Sigmoid colon (tissue), 6 donors: ENCODE measurements at regions not wholly inside any gene's neighbourhood (a gene's known extent, or its start where the extent isn't known, plus 50 kb on each side); places are given as distances from the start of the nearest gene placed in this dataset.

ENCODE experiments used
- DNase-seq: peaks from one replicate; pipeline ENCODE4 v3.0.0-alpha.2; 2019
- H3K27ac ChIP-seq, 4 donors: fragments of 200-600 bp; sonication (generic); one replicate each; pipeline ENCODE4 v1.5.1; 2016 to 2019; ENCODE audit warnings: mild to moderate bottlenecking in 1 of 4
- H3K27me3 ChIP-seq, 3 donors: fragments of 200-600 bp; sonication (generic); one replicate each; pipeline ENCODE4 v1.5.1; 2019; ENCODE audit warnings: mild to moderate bottlenecking in 1 of 3
- H3K36me3 ChIP-seq, 4 donors: fragments of 200-600 bp; sonication (generic); one replicate each; pipeline ENCODE4 v1.5.1; 2016 to 2019
- H3K4me1 ChIP-seq, 4 donors: fragments of 200-600 bp; sonication (generic); one replicate each; pipeline ENCODE4 v1.5.1; 2017 to 2019
- H3K4me3 ChIP-seq, 4 donors: fragments of 200-600 bp; sonication (generic); one replicate each; pipeline ENCODE4 v1.5.1; 2017 to 2019; ENCODE audit warnings: mild to moderate bottlenecking in 2 of 4, moderate library complexity in 1 of 4
- H3K9me3 ChIP-seq, 4 donors: fragments of 200-600 bp in 3 of 4; sonication (generic) in 3 of 4; one replicate each; pipeline versions ENCODE4 v1.5.1 to v1.6.1; 2013 to 2019
- EP300 ChIP-seq, 4 donors: sonication (generic); formaldehyde crosslinking; IDR thresholded peaks; one replicate each; pipeline ENCODE4 v1.6.1; 2017; ENCODE audit warnings: antibody characterized with exemption in 4 of 4
- POLR2A ChIP-seq, 2 donors: fragments of 450-650 bp; IDR thresholded peaks; one replicate each; pipeline ENCODE4 v1.6.1; 2016; ENCODE audit warnings: antibody characterized with exemption in 2 of 2, mild to moderate bottlenecking in 2 of 2, moderate library complexity in 2 of 2
- POLR2AphosphoS5 ChIP-seq, 4 donors: sonication (generic); formaldehyde crosslinking; IDR thresholded peaks; one replicate each; pipeline ENCODE4 v1.6.1; 2017; ENCODE audit warnings: antibody characterized with exemption in 4 of 4
- WGBS, 2 donors: extraction: QIAGEN DNeasy Blood & Tissue Kit; methylation state at CpG; one replicate each; pipeline ENCODE4 v1.1.7; 2013; 5-methylcytosine and 5-hydroxymethylcytosine counted together
- intact Hi-C: fragments of 100-400 bp; cut with DNase I; formaldehyde crosslinking; loops from one replicate; pipeline ENCODE4 v1.15.1; 2023
- small RNA-seq, 3 donors: library from RNA; depleted of rRNA; stranded (forward); fragments of <200 nt; gene quantifications; one replicate each; pipeline ENCODE3, GENCODE V24; 2016
- TF ChIP-seq, protein P1 (sequence below), 4 experiments: fragments of 450-650 bp in 3 of 4; fragments of 200-600 bp in 1 of 4; IDR thresholded peaks; one replicate each; pipeline ENCODE4 v1.5.1; 2016 to 2019; ENCODE audit warnings: antibody characterized with exemption in 4 of 4, mild to moderate bottlenecking in 3 of 4, moderate library complexity in 2 of 4
- donor health status: healthy with polysubstance abuse.
- donor health status: healthy.

DNA sequence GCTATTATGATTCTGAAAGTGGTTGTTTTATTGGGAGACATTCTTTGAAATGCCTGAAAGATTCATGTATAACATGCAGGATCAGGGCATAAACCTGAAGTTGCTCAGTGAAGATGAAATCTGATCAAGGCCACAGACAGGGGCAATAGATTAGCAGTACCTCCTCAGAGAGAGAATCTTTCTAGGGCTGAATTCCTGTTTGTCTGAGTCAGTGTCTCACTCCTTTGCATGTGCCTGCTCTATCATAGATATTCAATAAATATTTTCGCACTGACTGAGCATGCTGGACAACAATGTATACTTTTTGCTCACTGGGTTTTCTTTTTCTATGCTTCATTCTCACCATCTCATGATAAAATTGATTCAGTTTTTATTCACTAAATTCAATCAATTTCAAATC lies 49.8 kb upstream of the PFN2 start:
- 90 to 98% methylated on average over 1 of the region's 1 CpG for WGBS, 2 donors

More for the DNA sequence above, 49.8 kb upstream of the PFN2 start:
- Histone ChIP-seq H3K27ac (no peak overlapping the region), H3K9me3 (peaks cover 0 to 5% (median 0%) of the 10 kb centered on the region in 4 donors), H3K36me3 (no peaks in the 10 kb centered on the region), H3K4me1 (no peaks in the 10 kb centered on the region), H3K27me3 (no peaks in the 10 kb centered on the region), H3K4me3 (no peak overlapping the region)
- DNase-seq, result no peak
- TF ChIP-seq, protein P1, sequence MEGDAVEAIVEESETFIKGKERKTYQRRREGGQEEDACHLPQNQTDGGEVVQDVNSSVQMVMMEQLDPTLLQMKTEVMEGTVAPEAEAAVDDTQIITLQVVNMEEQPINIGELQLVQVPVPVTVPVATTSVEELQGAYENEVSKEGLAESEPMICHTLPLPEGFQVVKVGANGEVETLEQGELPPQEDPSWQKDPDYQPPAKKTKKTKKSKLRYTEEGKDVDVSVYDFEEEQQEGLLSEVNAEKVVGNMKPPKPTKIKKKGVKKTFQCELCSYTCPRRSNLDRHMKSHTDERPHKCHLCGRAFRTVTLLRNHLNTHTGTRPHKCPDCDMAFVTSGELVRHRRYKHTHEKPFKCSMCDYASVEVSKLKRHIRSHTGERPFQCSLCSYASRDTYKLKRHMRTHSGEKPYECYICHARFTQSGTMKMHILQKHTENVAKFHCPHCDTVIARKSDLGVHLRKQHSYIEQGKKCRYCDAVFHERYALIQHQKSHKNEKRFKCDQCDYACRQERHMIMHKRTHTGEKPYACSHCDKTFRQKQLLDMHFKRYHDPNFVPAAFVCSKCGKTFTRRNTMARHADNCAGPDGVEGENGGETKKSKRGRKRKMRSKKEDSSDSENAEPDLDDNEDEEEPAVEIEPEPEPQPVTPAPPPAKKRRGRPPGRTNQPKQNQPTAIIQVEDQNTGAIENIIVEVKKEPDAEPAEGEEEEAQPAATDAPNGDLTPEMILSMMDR (IDR thresholded peaks at IDR 0.05), result no peak
- TF ChIP-seq EP300 (IDR thresholded peaks at IDR 0.05) (no peak), POLR2AphosphoS5 (IDR thresholded peaks at IDR 0.05) (no peak), POLR2A (IDR thresholded peaks at IDR 0.05) (no peak)
- intact Hi-C loops, result no loop called here

Small RNA genes in the stretch of these regions (small RNA-seq; reads per million reads assigned to genes)
- gene RF00004 (0 reads per million in 3 donors), gene RPL32P9 (0 reads per million in 3 donors)
